WTC11 (cell line): ENCODE measurements at regions not wholly inside any gene's neighbourhood (a gene's known extent, or its start where the extent isn't known, plus 50 kb on each side); places are given as distances from the start of the nearest gene placed in this dataset.

Source experiments
- ATAC-seq: fragments of 200-7000 bp; cut with Tn5 transposase; 2 replicates; pipeline ENCODE4 v1.10.0; 2021; ENCODE audit warnings: mild to moderate bottlenecking, moderate library complexity
- CTCF ChIA-PET: fragments of 300-600 bp; sonication (Branson Sonifier 250); formaldehyde crosslinking; loops from one replicate; lab custom pipeline; 2021; ENCODE audit warnings: antibody characterized with exemption; lab: Charles Lee
- POLR2A ChIA-PET: fragments of 350-600 bp; sonication (Branson Sonifier 250); formaldehyde crosslinking; loops from one replicate; lab custom pipeline; 2021; ENCODE audit warnings: antibody characterized with exemption; lab: Charles Lee
- DNase-seq: peaks from one replicate; pipeline ENCODE4 v3.0.0; 2021; ENCODE audit warnings: low spot score
- H3K27ac Mint-ChIP-seq: 2 replicates; pipeline ENCODE4 v1.8.0; 2021; ENCODE audit warnings: mixed read lengths
- H3K27me3 Mint-ChIP-seq: 2 replicates; pipeline ENCODE4 v1.8.0; 2021; ENCODE audit warnings: low read depth, mild to moderate bottlenecking, moderate library complexity, mixed read lengths
- H3K36me3 Mint-ChIP-seq: 2 replicates; pipeline ENCODE4 v1.8.0; 2021; ENCODE audit warnings: mixed read lengths
- H3K4me1 Mint-ChIP-seq: 2 replicates; pipeline ENCODE4 v1.8.0; 2022; ENCODE audit warnings: mixed read lengths
- H3K4me3 Mint-ChIP-seq: 2 replicates; pipeline ENCODE4 v1.8.0; 2021; ENCODE audit warnings: mild to moderate bottlenecking, moderate library complexity, mixed read lengths
- H3K9me3 Mint-ChIP-seq: 2 replicates; pipeline ENCODE4 v1.8.0; 2021; ENCODE audit warnings: mixed read lengths
- AFF4 ChIP-seq: sonication (generic); formaldehyde crosslinking; IDR thresholded peaks from 2 replicates; pipeline ENCODE4 v1.8.1; 2023; ENCODE audit warnings: mild to moderate bottlenecking, missing genetic modification reagents, borderline replicate concordance
- ARID4B ChIP-seq: sonication (generic); formaldehyde crosslinking; IDR thresholded peaks from 2 replicates; pipeline ENCODE4 v1.8.0; 2023; ENCODE audit warnings: missing genetic modification reagents, mild to moderate bottlenecking, borderline replicate concordance
- ATF2 ChIP-seq: sonication (generic); formaldehyde crosslinking; IDR thresholded peaks from 2 replicates; pipeline ENCODE4 v1.8.1; 2022; ENCODE audit warnings: low read depth, missing genetic modification reagents, borderline replicate concordance
- CBFB ChIP-seq: sonication (generic); formaldehyde crosslinking; IDR thresholded peaks from 2 replicates; pipeline ENCODE4 v1.8.1; 2022; ENCODE audit warnings: mild to moderate bottlenecking, low read depth, missing genetic modification reagents
- E2F1 ChIP-seq: sonication (generic); formaldehyde crosslinking; IDR thresholded peaks from 2 replicates; pipeline ENCODE4 v1.8.0; 2022; ENCODE audit warnings: mild to moderate bottlenecking, missing genetic modification reagents
- HMGA2 ChIP-seq: fragments of 250-450 bp; sonication (Bioruptor Pico); IDR thresholded peaks from 2 replicates; pipeline ENCODE4 v1.4.0; 2021; ENCODE audit warnings: mild to moderate bottlenecking, moderate library complexity
- HMGXB4 ChIP-seq: sonication (generic); formaldehyde crosslinking; IDR thresholded peaks from 2 replicates; pipeline ENCODE4 v1.8.1; 2023; ENCODE audit warnings: mild to moderate bottlenecking, moderate library complexity, missing genetic modification reagents
- IRF2 ChIP-seq: sonication (generic); formaldehyde crosslinking; IDR thresholded peaks from 2 replicates; pipeline ENCODE4 v1.8.0; 2022; ENCODE audit warnings: low read depth, missing genetic modification reagents, borderline replicate concordance
- JAZF1 ChIP-seq: fragments of 250-450 bp; sonication (Bioruptor Pico); IDR thresholded peaks from 2 replicates; pipeline ENCODE4 v1.9.0; 2021; ENCODE audit warnings: moderate library complexity, mild to moderate bottlenecking, inconsistent platforms
- KAT7 ChIP-seq: sonication (generic); formaldehyde crosslinking; IDR thresholded peaks from 2 replicates; pipeline ENCODE4 v1.8.1; 2023; ENCODE audit warnings: missing genetic modification reagents, mild to moderate bottlenecking, borderline replicate concordance
- MAX ChIP-seq: sonication (generic); formaldehyde crosslinking; IDR thresholded peaks from 2 replicates; pipeline ENCODE4 v1.8.0; 2022; ENCODE audit warnings: mild to moderate bottlenecking, missing genetic modification reagents
- MYBL2 ChIP-seq: sonication (generic); formaldehyde crosslinking; IDR thresholded peaks from 2 replicates; pipeline ENCODE4 v1.8.1; 2023; ENCODE audit warnings: mild to moderate bottlenecking, moderate library complexity, missing genetic modification reagents
- NFE2L1 ChIP-seq: sonication (generic); formaldehyde crosslinking; IDR thresholded peaks from 2 replicates; pipeline ENCODE4 v1.8.1; 2023; ENCODE audit warnings: missing genetic modification reagents
- NR2C2 ChIP-seq: sonication (generic); formaldehyde crosslinking; IDR thresholded peaks from 2 replicates; pipeline ENCODE4 v1.8.0; 2022; ENCODE audit warnings: mild to moderate bottlenecking, missing genetic modification reagents
- NR3C1 ChIP-seq: sonication (generic); formaldehyde crosslinking; conservative IDR thresholded peaks from 2 replicates; pipeline ENCODE4 v1.8.1; 2023; ENCODE audit warnings: low read depth, mild to moderate bottlenecking, missing genetic modification reagents
- OVOL2 ChIP-seq: fragments of 250-450 bp; sonication (Bioruptor Pico); IDR thresholded peaks from 2 replicates; pipeline ENCODE4 v1.9.0; 2021; ENCODE audit warnings: mild to moderate bottlenecking, borderline replicate concordance
- SOX15 ChIP-seq: fragments of 250-450 bp; sonication (Bioruptor Pico); IDR thresholded peaks from 2 replicates; pipeline ENCODE4 v1.9.0; 2021; ENCODE audit warnings: mild to moderate bottlenecking
- ZNF138 ChIP-seq: sonication (generic); formaldehyde crosslinking; conservative IDR thresholded peaks from 2 replicates; pipeline ENCODE4 v1.8.1; 2022; ENCODE audit warnings: mild to moderate bottlenecking, moderate library complexity, missing genetic modification reagents

GRCh38 chr2:8195784-8196183 is 486.1 kb upstream of the ID2 start (continued):
- no peak for TF ChIP-seq IRF2 (CRISPR knock-in tag)
- no peak for TF ChIP-seq NR3C1 (CRISPR knock-in tag)
- no peak for TF ChIP-seq NR2C2 (CRISPR knock-in tag)
- TF ChIP-seq HMGXB4 (CRISPR knock-in tag) = no peak
- no peak for TF ChIP-seq JAZF1 (CRISPR knock-in tag)
- TF ChIP-seq ZNF138 (CRISPR knock-in tag) = no peak
- TF ChIP-seq NFE2L1 (CRISPR knock-in tag) = no peak
- no peak for TF ChIP-seq E2F1 (CRISPR knock-in tag)
- TF ChIP-seq MYBL2 (CRISPR knock-in tag) = no peak
- TF ChIP-seq AFF4 (CRISPR knock-in tag) = no peak

GRCh38 chr2:8196316-8196715 is 485.5 kb upstream of the ID2 start:
- H3K27me3 Mint-ChIP-seq = peaks cover 8% of the 10 kb centered on the region; the same call in 1 of the 2 replicates
- no peak for DNase-seq
- peaks cover 42% of the 10 kb centered on the region for H3K4me1 Mint-ChIP-seq
- H3K27ac Mint-ChIP-seq = no peak overlapping the region
- TF ChIP-seq SOX15 = no peak
- TF ChIP-seq OVOL2 = no peak
- no peak for TF ChIP-seq KAT7
- no peak for TF ChIP-seq CBFB (CRISPR knock-in tag)
- no peak for TF ChIP-seq ARID4B (CRISPR knock-in tag)
- TF ChIP-seq MAX (CRISPR knock-in tag) = no peak
- no peak for TF ChIP-seq HMGA2 (CRISPR knock-in tag)
- TF ChIP-seq ATF2 (CRISPR knock-in tag) = no peak
- CTCF ChIA-PET = no interaction called here
- POLR2A ChIA-PET = no interaction called here
- peaks cover 7% of the 10 kb centered on the region for H3K9me3 Mint-ChIP-seq
- no peak for ATAC-seq
- H3K4me3 Mint-ChIP-seq = no peak overlapping the region
- peaks cover 5% of the 10 kb centered on the region; the same call in 1 of the 2 replicates for H3K36me3 Mint-ChIP-seq
